K562 (cell line): ENCODE measurements at regions not wholly inside any gene's neighbourhood (a gene's known extent, or its start where the extent isn't known, plus 50 kb on each side); places are given as distances from the start of the nearest gene placed in this dataset.

Experiments used
- ATAC-seq: fragments of 200-7000 bp; cut with Tn5 transposase; 3 replicates; pipeline ENCODE4 v1.9.1; 2020; ENCODE audit warnings: moderate library complexity
- BruUV-seq: library from RNA; stranded (reverse); fragments of 400-500 nt; replicated peaks from 2 replicates; lab custom pipeline; 2021; lab: Mats Ljungman, UMichigan
- CTCF ChIA-PET: fragments of 300-600 bp; formaldehyde crosslinking; extraction: SDS; loops from one replicate; lab custom pipeline; 2021; ENCODE audit warnings: low intra/inter-chr PET ratio; lab: Yijun Ruan, JAX
- POLR2A ChIA-PET: fragments of 300-600, 350-650 bp; sonication (Branson Sonifier 250); formaldehyde crosslinking; extraction: SDS; loops from one replicate; lab custom pipeline; 2021; ENCODE audit warnings: antibody characterized with exemption, inconsistent platforms; lab: Yijun Ruan, JAX
- DNase-seq, 4 experiments: peaks; one replicate each; pipeline versions ENCODE4 v3.0.0 to v3.0.0-alpha.2; 2011 to 2018; ENCODE audit warnings: low spot score in 3 of 4, mixed read lengths in 3 of 4; ENCODE audit errors: extremely low read depth in 1 of 4
- FAIRE-seq: peaks from 2 replicates; lab custom pipeline; 2011; peaks lifted over from hg19 to GRCh38; lab: Jason Lieb, UNC
- H2AFZ ChIP-seq: 2 replicates; pipeline ENCODE4 v1.6.0; 2011; ENCODE audit warnings: low read depth, low read length, control low read depth, inconsistent platforms
- H3K27ac ChIP-seq: fragments of 200-600 bp; 3 replicates; pipeline ENCODE4 v1.8.0; 2011; ENCODE audit warnings: low read depth, mild to moderate bottlenecking, control low read depth, inconsistent platforms, low read length, moderate library complexity, mixed read lengths; ENCODE audit errors: extremely low read depth
- H3K27me3 ChIP-seq, 2 experiments: fragments of 300-600 bp in 1 of 2; 2 replicates in 1 of 2; 3 replicates in 1 of 2; pipeline versions ENCODE4 v1.6.0 to v1.8.0; 2011; ENCODE audit warnings: inconsistent platforms in 2 of 2, low read length in 2 of 2, mild to moderate bottlenecking in 1 of 2, mixed read lengths in 1 of 2, moderate library complexity in 1 of 2; ENCODE audit not compliant: control insufficient read depth in 2 of 2, insufficient read depth in 2 of 2
- H3K36me3 ChIP-seq: fragments of 300-600 bp; 3 replicates; pipeline ENCODE4 v1.8.0; 2011; ENCODE audit warnings: mild to moderate bottlenecking, low read length, inconsistent platforms; ENCODE audit not compliant: control insufficient read depth, insufficient read depth
- H3K4me1 ChIP-seq, 2 experiments: fragments of 200-600 bp in 1 of 2; replicated peaks in 1 of 2; 2 replicates in 1 of 2; 3 replicates in 1 of 2; pipeline versions ENCODE4 v1.5.1 to v1.8.0; 2011; ENCODE audit warnings: inconsistent platforms in 2 of 2, low read length in 2 of 2, mild to moderate bottlenecking in 1 of 2, mixed read lengths in 1 of 2, moderate library complexity in 1 of 2; ENCODE audit not compliant: control insufficient read depth in 2 of 2, insufficient read depth in 2 of 2
- H3K4me2 ChIP-seq: 2 replicates; pipeline ENCODE4 v1.6.1; 2011; ENCODE audit warnings: low read length, control low read depth, inconsistent platforms, mixed read lengths; ENCODE audit not compliant: insufficient read depth
- H3K4me3 ChIP-seq: fragments of 200-600 bp; sonication (generic), shearing (Covaris generic); 2 replicates; pipeline ENCODE4 v1.5.1; 2016; ENCODE audit warnings: control low read depth, inconsistent platforms
- H3K79me2 ChIP-seq: fragments of 200-600 bp; 3 replicates; pipeline ENCODE4 v1.8.0; 2011; ENCODE audit warnings: low read length, inconsistent platforms; ENCODE audit not compliant: control insufficient read depth, insufficient read depth
- H3K9ac ChIP-seq, 2 experiments: 2 replicates each; pipeline versions ENCODE4 v1.6.0 to v1.6.1; 2011; ENCODE audit warnings: low read depth in 2 of 2, low read length in 2 of 2, control low read depth in 1 of 2, inconsistent platforms in 1 of 2, mild to moderate bottlenecking in 1 of 2, mixed read lengths in 1 of 2; ENCODE audit not compliant: insufficient read depth in 1 of 2
- H3K9me1 ChIP-seq: one replicate; pipeline ENCODE4 v1.6.0; 2011; ENCODE audit warnings: inconsistent platforms, mild to moderate bottlenecking, low read length, moderate library complexity; ENCODE audit not compliant: control insufficient read depth, insufficient read depth
- H3K9me3 ChIP-seq: replicated peaks from 2 replicates; pipeline ENCODE4 v1.5.1; 2011; ENCODE audit warnings: low read depth, low read length, inconsistent platforms; ENCODE audit not compliant: control insufficient read depth, insufficient read depth
- H4K20me1 ChIP-seq: replicated peaks from 2 replicates; pipeline ENCODE4 v1.6.1; 2011; ENCODE audit warnings: low read length, inconsistent platforms, mixed read lengths; ENCODE audit not compliant: control insufficient read depth, insufficient read depth
- ATF3 ChIP-seq, 2 experiments: fragments of 450-650 bp in 1 of 2; sonication (generic) in 1 of 2; formaldehyde crosslinking in 1 of 2; IDR thresholded peaks in 1 of 2; conservative IDR thresholded peaks in 1 of 2; 2 replicates each; pipeline versions ENCODE4 v1.6.1 to v1.8.1; 2016 to 2023; ENCODE audit warnings: mild to moderate bottlenecking in 2 of 2, moderate library complexity in 2 of 2, inconsistent platforms in 1 of 2, missing genetic modification reagents in 1 of 2
- NFE2 ChIP-seq: IDR thresholded peaks from 2 replicates; pipeline ENCODE4 v1.6.1; 2014; ENCODE audit warnings: antibody characterized with exemption, low read depth
- PBX2 ChIP-seq, 2 experiments: IDR thresholded peaks in 1 of 2; conservative IDR thresholded peaks in 1 of 2; 2 replicates each; pipeline ENCODE4 v1.6.1; 2016; ENCODE audit warnings: low read depth in 2 of 2, mild to moderate bottlenecking in 1 of 2, missing compliant biosample characterization in 1 of 2, missing genetic modification characterization in 1 of 2, moderate library complexity in 1 of 2
- PKNOX1 ChIP-seq: fragments of 450-650 bp; IDR thresholded peaks from 2 replicates; pipeline ENCODE4 v1.6.1; 2016
- ZNF274 ChIP-seq: IDR thresholded peaks from 2 replicates; pipeline ENCODE4 v1.6.1; 2011; ENCODE audit warnings: low read depth, mild to moderate bottlenecking, low read length, moderate library complexity, borderline replicate concordance
- WGBS: fragments of 100-300 bp; shearing (Covaris generic); methylation state at CpG from one replicate; pipeline ENCODE4 v1.1.6; 2016; ENCODE audit warnings: low coverage, mixed read lengths; ENCODE audit not compliant: insufficient coverage; ENCODE audit errors: missing lambda C conversion rate; 5-methylcytosine and 5-hydroxymethylcytosine counted together
- in situ Hi-C: fragments of 300-500 bp; cut with MboI; formaldehyde crosslinking; loops from 4 replicates; pipeline ENCODE4 v1.15.0; 2018; ENCODE audit warnings: inconsistent platforms, mixed read lengths
- intact Hi-C: fragments of 100-400 bp; cut with micrococcal nuclease; formaldehyde crosslinking; loops from 2 replicates; pipeline ENCODE4 v1.14.2; 2022

GRCh38 chr2:47724221-47724981 is 58.5 kb upstream of the MSH6 start:
- Histone ChIP-seq H3K4me2 (no peak overlapping the region), H3K27ac (no peak overlapping the region), H4K20me1 (no peaks in the 10 kb centered on the region), H3K79me2 (no peaks in the 10 kb centered on the region), H3K4me1 (no peaks in the 10 kb centered on the region), H3K4me3 (no peak overlapping the region), H3K36me3 (no peaks in the 10 kb centered on the region), H3K9ac (no peak overlapping the region), H3K27me3 (peaks cover 6 to 30% of the 10 kb centered on the region in 2 experiments; a peak in 4 of 5 replicates), H2AFZ (no peak overlapping the region), H3K9me3 (no peaks in the 10 kb centered on the region), H3K9me1 (no peaks in the 10 kb centered on the region)
- TF ChIP-seq PBX2 (CRISPR knock-in tag; IDR thresholded peaks at IDR 0.05; ENCODE audit: low read depth) = no peak
- TF ChIP-seq PBX2 (tag; conservative IDR thresholded peaks at IDR 0.05; ENCODE audit: low read depth) = peak; percentile 47; the same call in 1 of the 2 replicates
- TF ChIP-seq ATF3 (IDR thresholded peaks at IDR 0.05) = peak; percentile 25; the same call in 1 of the 2 replicates
- TF ChIP-seq ATF3 (CRISPR knock-in tag; conservative IDR thresholded peaks at IDR 0.05) = no peak
- no peak for TF ChIP-seq ZNF274
- 0 out of 2 replicates have a peak, but pooled peaks have one; percentile 12 for TF ChIP-seq NFE2
- TF ChIP-seq PKNOX1 = peak; percentile 92
- CTCF ChIA-PET = no interaction called here
- WGBS = 5% methylated on average over 9 of the region's 9 CpGs
- intact Hi-C loops (no loop called here), in situ Hi-C loops (no loop called here)
- POLR2A ChIA-PET = interaction anchor here (0.6 to 1.6 kb wide), 2 partner anchors 11 to 286 kb away, joined by 3 to 5 read pairs; no protein-coding TSS in a partner anchor
- no TSS peak for BruUV-seq
- FAIRE-seq (no peak), ATAC-seq (no peak; the same call in 1 of the 3 replicates), DNase-seq (peak in 1 of 4 experiments; percentile 6)
